ENCODE measurements at regions not wholly inside any gene's neighbourhood (a gene's known extent, or its start where the extent isn't known, plus 50 kb on each side); places are given as distances from the start of the nearest gene placed in this dataset.

DNA sequence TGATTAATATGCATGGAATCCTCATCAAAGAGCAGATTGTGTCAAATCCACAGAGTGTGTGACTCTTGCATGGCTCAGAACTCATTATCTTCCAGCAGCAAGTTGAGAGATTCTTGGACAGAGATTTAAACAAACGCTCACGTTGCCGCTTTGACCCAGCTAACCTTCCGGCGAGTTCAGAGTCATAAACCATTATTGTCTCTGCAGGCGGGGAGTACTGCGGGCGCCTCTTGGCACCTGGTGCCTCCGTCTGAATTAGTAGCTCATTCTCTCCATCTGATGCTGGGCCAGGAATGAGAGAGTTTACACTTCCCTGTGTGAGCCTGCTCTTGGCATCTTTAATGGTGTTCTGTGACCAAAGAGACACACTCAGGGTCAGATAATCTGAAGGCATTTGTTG is 138.6 kb upstream of the WSCD1 start:
- intact Hi-C loops (cut with DNase I; ENCODE audit: low total_unique reads) = no loop called here
- TF ChIP-seq POLR2A (IDR thresholded peaks at IDR 0.05) (no peak), CTCF (IDR thresholded peaks at IDR 0.05) (no peak)
- WGBS, 2 donors = 14 to 20% methylated on average over 9 of the region's 9 CpGs

GRCh38 chr17:5933430-5933829 is 136.7 kb upstream of the WSCD1 start:
- no peak for TF ChIP-seq POLR2A (IDR thresholded peaks at IDR 0.05)
- no peak for TF ChIP-seq CTCF (IDR thresholded peaks at IDR 0.05)
- intact Hi-C loops (cut with DNase I; ENCODE audit: low total_unique reads) = no loop called here
- no peak for DNase-seq (ENCODE audit: low spot score in 2 of 2)
- 69 to 70% methylated on average over 7 of the region's 7 CpGs for WGBS, 2 donors
- no peak overlapping the region for H3K4me3 ChIP-seq (ENCODE audit: low read depth, poor library complexity, severe bottlenecking)

More for the DNA sequence above, 138.6 kb upstream of the WSCD1 start:
- H3K4me3 ChIP-seq (ENCODE audit: low read depth, poor library complexity, severe bottlenecking) = no peak overlapping the region
- no peak for DNase-seq (ENCODE audit: low spot score in 2 of 2)

DNA sequence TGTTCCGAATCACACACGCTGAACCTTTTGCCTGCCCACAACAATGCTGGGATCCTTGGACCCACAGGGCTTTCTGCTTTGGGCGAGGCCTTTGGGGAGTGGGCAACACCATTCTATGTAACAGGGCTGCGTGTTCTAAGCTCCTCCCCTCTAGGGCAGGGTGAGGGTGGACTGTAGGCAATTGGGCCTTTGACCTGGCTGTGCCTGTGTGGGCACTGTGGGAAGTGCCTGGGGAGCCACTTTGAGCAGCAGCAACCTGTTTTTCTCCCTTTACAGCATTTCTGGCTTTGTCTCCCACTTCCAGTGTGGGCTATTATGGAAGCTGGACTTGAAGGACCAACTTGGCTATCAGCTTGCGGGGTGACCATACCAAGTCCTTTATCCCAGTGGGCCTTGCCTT is 128.9 kb upstream of the WSCD1 start:
- no peak overlapping the region for H3K4me3 ChIP-seq (ENCODE audit: low read depth, poor library complexity, severe bottlenecking)
- DNase-seq (ENCODE audit: low spot score in 2 of 2) = peak in 1 of 2 donors; percentile 39
- TF ChIP-seq CTCF (IDR thresholded peaks at IDR 0.05) (no peak), POLR2A (IDR thresholded peaks at IDR 0.05) (no peak)
- intact Hi-C loops (cut with DNase I; ENCODE audit: low total_unique reads) = no loop called here
- WGBS, 2 donors = 84% methylated on average over 5 of the region's 5 CpGs

- 54 to 57% methylated on average over 7 of the region's 7 CpGs for WGBS, 2 donors
- no peak for TF ChIP-seq POLR2A (IDR thresholded peaks at IDR 0.05)
- TF ChIP-seq CTCF (IDR thresholded peaks at IDR 0.05) = no peak
- intact Hi-C loops (cut with DNase I; ENCODE audit: low total_unique reads) = no loop called here
- no peak overlapping the region for H3K4me3 ChIP-seq (ENCODE audit: low read depth, poor library complexity, severe bottlenecking)
- no peak for DNase-seq (ENCODE audit: low spot score in 2 of 2)
Observed at GRCh38 chr17:5942687-5943086, 127.5 kb upstream of the WSCD1 start.

DNA sequence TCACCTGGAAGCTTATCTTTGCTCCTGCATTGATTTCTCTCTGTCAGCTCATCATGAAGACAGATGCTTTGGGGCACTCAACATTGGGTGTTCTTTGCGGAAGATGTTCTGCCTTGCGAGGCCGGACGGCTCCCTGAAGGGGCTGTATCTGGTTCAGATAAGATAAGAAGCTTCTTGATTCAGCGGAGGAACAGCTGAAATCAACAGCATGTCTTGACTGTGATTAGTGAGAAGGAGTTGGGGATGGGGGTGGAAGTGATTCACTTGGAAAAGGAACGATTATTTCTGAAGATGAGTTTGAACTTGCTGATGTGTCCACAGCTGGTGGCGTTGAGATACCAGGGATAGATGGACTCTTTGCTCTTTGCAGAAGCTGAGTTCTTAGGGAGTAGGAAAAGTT is 126.9 kb upstream of the WSCD1 start:
- DNase-seq (ENCODE audit: low spot score in 2 of 2) = no peak
- intact Hi-C loops (cut with DNase I; ENCODE audit: low total_unique reads) = no loop called here
- no peak for TF ChIP-seq POLR2A (IDR thresholded peaks at IDR 0.05)
- no peak for TF ChIP-seq CTCF (IDR thresholded peaks at IDR 0.05)
- H3K4me3 ChIP-seq (ENCODE audit: low read depth, poor library complexity, severe bottlenecking) = no peak overlapping the region
- 65 to 69% methylated on average over 7 of the region's 7 CpGs for WGBS, 2 donors

- DNase-seq (ENCODE audit: low spot score in 2 of 2) = no peak
- 66 to 70% methylated on average over 6 of the region's 6 CpGs for WGBS, 2 donors
- intact Hi-C loops (cut with DNase I; ENCODE audit: low total_unique reads) = no loop called here
- no peak overlapping the region for H3K4me3 ChIP-seq (ENCODE audit: low read depth, poor library complexity, severe bottlenecking)
- no peak for TF ChIP-seq CTCF (IDR thresholded peaks at IDR 0.05)
- TF ChIP-seq POLR2A (IDR thresholded peaks at IDR 0.05) = no peak
Observed at GRCh38 chr17:5943982-5944381, 126.2 kb upstream of the WSCD1 start.
